Vagina (tissue), 2 donors: ENCODE measurements at regions not wholly inside any gene's neighbourhood (a gene's known extent, or its start where the extent isn't known, plus 50 kb on each side); places are given as distances from the start of the nearest gene placed in this dataset.
"Not testable (repeated sequence)": the region's sequence is repeated elsewhere in the genome, so short reads cannot be mapped to it uniquely, and the experiment has no call there.

ENCODE experiments used
- DNase-seq, 2 donors: peaks; one replicate each; pipeline ENCODE4 v3.0.0-alpha.2; 2017; ENCODE audit errors: extremely low spot score in 2 of 2
- H3K27ac ChIP-seq: fragments of 200-600 bp; sonication (generic); one replicate; pipeline ENCODE4 v1.5.1; 2019
- H3K27me3 ChIP-seq: fragments of 200-600 bp; sonication (generic); one replicate; pipeline ENCODE4 v1.5.1; 2019
- H3K36me3 ChIP-seq, 2 donors: fragments of 200-600 bp; sonication (generic); one replicate each; pipeline ENCODE4 v1.5.1; 2017 to 2019
- H3K4me1 ChIP-seq: fragments of 200-600 bp; sonication (generic); one replicate; pipeline ENCODE4 v1.5.1; 2019
- H3K4me3 ChIP-seq, 2 donors: fragments of 200-600 bp; sonication (generic); 1 replicate in 1 of 2; 2 replicates in 1 of 2; pipeline ENCODE4 v1.5.1; 2016 to 2019
- H3K9me3 ChIP-seq: fragments of 200-600 bp; sonication (generic); one replicate; pipeline ENCODE4 v1.5.1; 2019
- POLR2A ChIP-seq, 2 donors: fragments of 450-650 bp; IDR thresholded peaks; one replicate each; pipeline ENCODE4 v1.6.1; 2017; ENCODE audit warnings: antibody characterized with exemption in 2 of 2, mild to moderate bottlenecking in 2 of 2, moderate library complexity in 2 of 2
- POLR2AphosphoS5 ChIP-seq, 2 donors: sonication (generic); formaldehyde crosslinking; IDR thresholded peaks; one replicate each; pipeline ENCODE4 v1.9.0; 2017; ENCODE audit warnings: antibody characterized with exemption in 2 of 2, mild to moderate bottlenecking in 2 of 2, low read depth in 1 of 2; ENCODE audit not compliant: insufficient read depth in 1 of 2
- intact Hi-C: fragments of 100-400 bp; cut with DNase I; formaldehyde crosslinking; loops from one replicate; pipeline ENCODE4 v1.15.1; 2023
- TF ChIP-seq, protein P1 (sequence below), 3 experiments: fragments of 450-650 bp in 2 of 3; fragments of 200-600 bp in 1 of 3; sonication (generic) in 1 of 3; IDR thresholded peaks; one replicate each; pipeline ENCODE4 v1.5.1; 2017 to 2019; ENCODE audit warnings: antibody characterized with exemption in 3 of 3, mild to moderate bottlenecking in 2 of 3, moderate library complexity in 2 of 3

- Histone ChIP-seq H3K27ac (no peak overlapping the region), H3K27me3 (no peaks in the 10 kb centered on the region), H3K4me1 (peaks cover 7% of the 10 kb centered on the region), H3K36me3 (no peaks in the 10 kb centered on the region), H3K4me3 (no peak overlapping the region), H3K9me3 (no peaks in the 10 kb centered on the region)
- no peak for TF ChIP-seq POLR2AphosphoS5 (IDR thresholded peaks at IDR 0.05; ENCODE audit: insufficient read depth in 1 of 2, low read depth in 1 of 2)
- TF ChIP-seq, protein P1, sequence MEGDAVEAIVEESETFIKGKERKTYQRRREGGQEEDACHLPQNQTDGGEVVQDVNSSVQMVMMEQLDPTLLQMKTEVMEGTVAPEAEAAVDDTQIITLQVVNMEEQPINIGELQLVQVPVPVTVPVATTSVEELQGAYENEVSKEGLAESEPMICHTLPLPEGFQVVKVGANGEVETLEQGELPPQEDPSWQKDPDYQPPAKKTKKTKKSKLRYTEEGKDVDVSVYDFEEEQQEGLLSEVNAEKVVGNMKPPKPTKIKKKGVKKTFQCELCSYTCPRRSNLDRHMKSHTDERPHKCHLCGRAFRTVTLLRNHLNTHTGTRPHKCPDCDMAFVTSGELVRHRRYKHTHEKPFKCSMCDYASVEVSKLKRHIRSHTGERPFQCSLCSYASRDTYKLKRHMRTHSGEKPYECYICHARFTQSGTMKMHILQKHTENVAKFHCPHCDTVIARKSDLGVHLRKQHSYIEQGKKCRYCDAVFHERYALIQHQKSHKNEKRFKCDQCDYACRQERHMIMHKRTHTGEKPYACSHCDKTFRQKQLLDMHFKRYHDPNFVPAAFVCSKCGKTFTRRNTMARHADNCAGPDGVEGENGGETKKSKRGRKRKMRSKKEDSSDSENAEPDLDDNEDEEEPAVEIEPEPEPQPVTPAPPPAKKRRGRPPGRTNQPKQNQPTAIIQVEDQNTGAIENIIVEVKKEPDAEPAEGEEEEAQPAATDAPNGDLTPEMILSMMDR (IDR thresholded peaks at IDR 0.05) = no peak
- no peak for TF ChIP-seq POLR2A (IDR thresholded peaks at IDR 0.05)
- DNase-seq = no peak
- intact Hi-C loops = no loop called here
Measured at GRCh38 chr3:197398286-197398878, 100.0 kb upstream of the DLG1 start.

GRCh38 chr3:197397838-197398237, 99.4 kb upstream of the DLG1 start:
- TF ChIP-seq POLR2AphosphoS5 (IDR thresholded peaks at IDR 0.05; ENCODE audit: insufficient read depth in 1 of 2, low read depth in 1 of 2) (peak in 1 of 2 donors; percentile 25), POLR2A (IDR thresholded peaks at IDR 0.05) (no peak)
- Histone ChIP-seq H3K36me3 (no peaks in the 10 kb centered on the region), H3K4me3 (no peak overlapping the region), H3K9me3 (no peaks in the 10 kb centered on the region), H3K27me3 (no peaks in the 10 kb centered on the region), H3K27ac (no peak overlapping the region), H3K4me1 (peaks cover 7% of the 10 kb centered on the region)
- no peak for DNase-seq
- intact Hi-C loops = no loop called here

GRCh38 chr3:197394464-197395321, 96.3 kb upstream of the DLG1 start:
- no peak for DNase-seq
- Histone ChIP-seq H3K36me3 (no peaks in the 10 kb centered on the region), H3K4me1 (peaks cover 7% of the 10 kb centered on the region), H3K27ac (peak overlapping the region; percentile 81), H3K9me3 (no peaks in the 10 kb centered on the region), H3K27me3 (no peaks in the 10 kb centered on the region), H3K4me3 (no peak overlapping the region)
- no peak for TF ChIP-seq POLR2A (IDR thresholded peaks at IDR 0.05)
- peak; percentile 45 to 81 for TF ChIP-seq POLR2AphosphoS5 (IDR thresholded peaks at IDR 0.05; ENCODE audit: insufficient read depth in 1 of 2, low read depth in 1 of 2)
- TF ChIP-seq, protein P1 (IDR thresholded peaks at IDR 0.05) = no peak
- intact Hi-C loops = no loop called here

- DNase-seq, H3K9me3 ChIP-seq, H3K27me3 ChIP-seq, intact Hi-C loops, H3K4me1 ChIP-seq, H3K4me3 ChIP-seq, H3K36me3 ChIP-seq: not testable (repeated sequence)
- H3K27ac ChIP-seq = peak overlapping the region; percentile 81
Measured at GRCh38 chr3:197394126-197394463, 95.7 kb upstream of the DLG1 start.

DNA sequence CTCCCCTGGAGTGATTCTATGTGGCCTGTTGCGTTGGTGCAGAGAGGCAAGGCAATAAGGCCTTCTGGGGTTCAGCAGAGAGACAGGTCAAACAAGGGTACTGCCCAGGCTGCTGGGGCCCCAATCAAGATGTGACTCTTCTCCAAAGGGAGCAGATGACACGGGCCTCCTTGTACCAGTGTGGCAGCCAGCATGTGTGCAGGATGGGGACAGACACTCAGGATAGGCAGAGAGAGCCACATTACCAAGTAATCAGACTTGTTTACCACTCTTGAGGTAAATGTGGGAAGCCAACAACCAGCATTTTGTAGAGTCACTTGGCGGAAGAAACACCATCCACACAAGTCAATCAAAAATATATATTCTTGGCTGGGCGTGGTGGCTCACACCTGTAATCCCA, 95.3 kb upstream of the DLG1 start:
- peak overlapping the region; percentile 81 for H3K27ac ChIP-seq
- H3K9me3 ChIP-seq = no peaks in the 10 kb centered on the region
- H3K27me3 ChIP-seq = no peaks in the 10 kb centered on the region
- H3K4me1 ChIP-seq = peaks cover 7% of the 10 kb centered on the region
- DNase-seq = no peak
- intact Hi-C loops = no loop called here
- no peaks in the 10 kb centered on the region for H3K36me3 ChIP-seq
- H3K4me3 ChIP-seq = no peak overlapping the region
- TF ChIP-seq, protein P1 (IDR thresholded peaks at IDR 0.05) = no peak
- TF ChIP-seq POLR2A (IDR thresholded peaks at IDR 0.05) (no peak), POLR2AphosphoS5 (IDR thresholded peaks at IDR 0.05; ENCODE audit: insufficient read depth in 1 of 2, low read depth in 1 of 2) (no peak)

DNA sequence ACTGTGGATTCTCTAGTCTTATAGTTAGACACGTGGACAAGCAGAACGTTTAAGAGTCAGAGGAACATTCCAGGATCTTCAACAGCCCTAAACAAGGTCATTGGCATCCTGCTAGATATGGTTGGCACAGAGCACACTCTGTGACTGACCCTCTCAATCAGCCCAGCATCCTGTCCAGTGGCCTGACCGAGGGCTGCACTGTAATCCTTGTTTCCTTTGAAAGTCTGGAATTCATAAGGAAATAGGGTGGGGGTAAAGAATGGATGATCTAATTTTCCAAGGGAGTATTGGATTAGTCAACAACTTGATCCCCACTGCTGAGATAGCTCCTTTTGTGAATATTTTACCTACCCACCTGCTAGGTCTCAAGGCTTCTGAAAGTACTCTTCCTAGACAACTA, 94.5 kb upstream of the DLG1 start:
- Histone ChIP-seq H3K27me3 (no peaks in the 10 kb centered on the region), H3K27ac (no peak overlapping the region), H3K4me3 (no peak overlapping the region), H3K4me1 (peaks cover 7% of the 10 kb centered on the region), H3K9me3 (no peaks in the 10 kb centered on the region), H3K36me3 (no peaks in the 10 kb centered on the region)
- TF ChIP-seq, protein P1 (IDR thresholded peaks at IDR 0.05) = no peak
- TF ChIP-seq POLR2A (IDR thresholded peaks at IDR 0.05) = no peak
- no peak for TF ChIP-seq POLR2AphosphoS5 (IDR thresholded peaks at IDR 0.05; ENCODE audit: insufficient read depth in 1 of 2, low read depth in 1 of 2)
- DNase-seq = no peak
- intact Hi-C loops = no loop called here
